HepG2 (cell line): ENCODE measurements at regions not wholly inside any gene's neighbourhood (a gene's known extent, or its start where the extent isn't known, plus 50 kb on each side); places are given as distances from the start of the nearest gene placed in this dataset.

ENCODE experiments used
- ATAC-seq: fragments of 200-7000 bp; cut with Tn5 transposase; 3 replicates; pipeline ENCODE4 v1.9.1; 2020; ENCODE audit warnings: mild to moderate bottlenecking, moderate library complexity
- BruUV-seq: library from RNA; stranded (reverse); fragments of 400-500 nt; replicated peaks from 2 replicates; lab custom pipeline; 2021; lab: Mats Ljungman, UMichigan
- CTCF ChIA-PET: fragments of 300-600 bp; formaldehyde crosslinking; extraction: SDS; loops from one replicate; lab custom pipeline; 2021; ENCODE audit warnings: low total read pairs, inconsistent platforms, low intra/inter-chr PET ratio; lab: Yijun Ruan, JAX
- POLR2A ChIA-PET: fragments of 350-600 bp; sonication (Branson Sonifier 250); formaldehyde crosslinking; loops from one replicate; lab custom pipeline; 2020; ENCODE audit warnings: antibody characterized with exemption, inconsistent platforms; lab: Yijun Ruan, JAX
- DNase-seq: peaks from one replicate; pipeline ENCODE4 v3.0.0-alpha.2; 2015; ENCODE audit warnings: low spot score
- FAIRE-seq: peaks from 3 replicates; lab custom pipeline; 2011; peaks lifted over from hg19 to GRCh38; lab: Jason Lieb, UNC
- H2AFZ ChIP-seq: one replicate; pipeline ENCODE4 v1.6.1; 2011; ENCODE audit warnings: low read length, inconsistent platforms
- H3K27ac ChIP-seq: fragments of 300-600 bp; 3 replicates; pipeline ENCODE4 v1.8.0; 2011; ENCODE audit warnings: mixed run types, mild to moderate bottlenecking, mixed read lengths, low read length, inconsistent platforms; ENCODE audit not compliant: insufficient read depth; ENCODE audit errors: extremely low read length
- H3K27me3 ChIP-seq, 2 experiments: fragments of 200-600 bp in 1 of 2; 2 replicates in 1 of 2; 3 replicates in 1 of 2; pipeline versions ENCODE4 v1.6.0 to v1.8.0; 2011; ENCODE audit warnings: low read length in 2 of 2, mild to moderate bottlenecking in 2 of 2, moderate library complexity in 2 of 2, inconsistent platforms in 1 of 2; ENCODE audit not compliant: insufficient read depth in 2 of 2, control insufficient read depth in 1 of 2
- H3K36me3 ChIP-seq, 2 experiments: fragments of 200-600 bp in 1 of 2; replicated peaks in 1 of 2; 2 replicates in 1 of 2; 3 replicates in 1 of 2; pipeline versions ENCODE4 v1.5.1 to v1.8.0; 2011; ENCODE audit warnings: low read length in 2 of 2, inconsistent platforms in 1 of 2; ENCODE audit not compliant: insufficient read depth in 2 of 2, control insufficient read depth in 1 of 2
- H3K4me1 ChIP-seq: 2 replicates; pipeline ENCODE4 v1.5.1; 2012; ENCODE audit warnings: low read length, inconsistent platforms; ENCODE audit not compliant: insufficient read depth
- H3K4me2 ChIP-seq: 2 replicates; pipeline ENCODE4 v1.6.0; 2011; ENCODE audit warnings: low read depth, low read length, inconsistent platforms
- H3K4me3 ChIP-seq, 3 experiments: fragments of 200-600 bp in 1 of 3; sonication (generic), shearing (Covaris generic) in 1 of 3; replicated peaks in 1 of 3; 2 replicates each; pipeline ENCODE4 v1.5.1; 2011 to 2016; ENCODE audit warnings: low read length in 3 of 3, inconsistent platforms in 2 of 3, low read depth in 2 of 3, mild to moderate bottlenecking in 2 of 3, control low read depth in 1 of 3, mixed read lengths in 1 of 3; ENCODE audit not compliant: insufficient read depth in 1 of 3
- H3K79me2 ChIP-seq: one replicate; pipeline ENCODE4 v1.6.1; 2011; ENCODE audit warnings: low read length, inconsistent platforms; ENCODE audit not compliant: insufficient read depth
- H3K9ac ChIP-seq: 2 replicates; pipeline ENCODE4 v1.6.0; 2011; ENCODE audit warnings: mild to moderate bottlenecking, low read depth, low read length, inconsistent platforms; ENCODE audit not compliant: insufficient read depth
- H3K9me3 ChIP-seq: 2 replicates; pipeline ENCODE4 v1.5.1; 2012; ENCODE audit warnings: mild to moderate bottlenecking, low read length
- H4K20me1 ChIP-seq: 2 replicates; pipeline ENCODE4 v1.6.0; 2011; ENCODE audit warnings: inconsistent platforms, mild to moderate bottlenecking, low read length, moderate library complexity; ENCODE audit not compliant: insufficient read depth
- AGO2 ChIP-seq: fragments of 200-400 bp; formaldehyde crosslinking; optimal IDR thresholded peaks from 2 replicates; pipeline ENCODE3; 2017; ENCODE audit warnings: mild to moderate bottlenecking, low read depth, low read length, moderate library complexity
- GZF1 ChIP-seq: sonication (generic); formaldehyde crosslinking; IDR thresholded peaks from 2 replicates; pipeline ENCODE4 v1.5.1; 2020; ENCODE audit warnings: mild to moderate bottlenecking, missing genetic modification reagents
- HNF1A ChIP-seq, 2 experiments: sonication (generic) in 1 of 2; formaldehyde crosslinking in 1 of 2; IDR thresholded peaks; 2 replicates each; pipeline versions ENCODE4 v1.4.0 to v1.6.1; 2016 to 2020; ENCODE audit warnings: borderline replicate concordance in 1 of 2, low read depth in 1 of 2, mild to moderate bottlenecking in 1 of 2, missing genetic modification reagents in 1 of 2
- HOXA9 ChIP-seq: sonication (generic); formaldehyde crosslinking; IDR thresholded peaks from 2 replicates; pipeline ENCODE4 v1.8.1; 2022; ENCODE audit warnings: missing genetic modification reagents, mild to moderate bottlenecking, moderate library complexity, borderline replicate concordance
- IRF1 ChIP-seq: sonication (generic); formaldehyde crosslinking; IDR thresholded peaks from 2 replicates; pipeline ENCODE4 v1.4.0; 2020; ENCODE audit warnings: low read depth, mild to moderate bottlenecking, missing genetic modification reagents
- IRX3 ChIP-seq: sonication (generic); formaldehyde crosslinking; IDR thresholded peaks from 2 replicates; pipeline ENCODE4 v1.8.1; 2023; ENCODE audit warnings: mild to moderate bottlenecking, low read depth, missing genetic modification reagents, borderline replicate concordance
- KLF13 ChIP-seq: sonication (generic); formaldehyde crosslinking; IDR thresholded peaks from 2 replicates; pipeline ENCODE4 v1.4.0; 2020; ENCODE audit warnings: mild to moderate bottlenecking, missing genetic modification reagents
- MNT ChIP-seq: fragments of 450-650 bp; IDR thresholded peaks from 2 replicates; pipeline ENCODE4 v1.6.1; 2016
- PCBP2 ChIP-seq: fragments of 200-400 bp; formaldehyde crosslinking; optimal IDR thresholded peaks from 2 replicates; pipeline ENCODE3; 2018; ENCODE audit warnings: low read length, low read depth; ENCODE audit not compliant: poor library complexity, severe bottlenecking
- PHF8 ChIP-seq: sonication (generic); formaldehyde crosslinking; IDR thresholded peaks from 2 replicates; pipeline ENCODE4 v1.5.0; 2020; ENCODE audit warnings: missing genetic modification reagents
- SALL1 ChIP-seq: sonication (generic); formaldehyde crosslinking; IDR thresholded peaks from 2 replicates; pipeline ENCODE4 v1.8.0; 2022; ENCODE audit warnings: mild to moderate bottlenecking, missing genetic modification reagents
- SOX6 ChIP-seq, 2 experiments: fragments of 450-650 bp in 1 of 2; sonication (generic) in 1 of 2; formaldehyde crosslinking in 1 of 2; IDR thresholded peaks; 2 replicates each; pipeline versions ENCODE4 v1.4.0 to v1.6.1; 2017 to 2020; ENCODE audit warnings: antibody characterized with exemption in 1 of 2, mild to moderate bottlenecking in 1 of 2, missing genetic modification reagents in 1 of 2
- ZNF121 ChIP-seq: sonication (generic); formaldehyde crosslinking; IDR thresholded peaks from 2 replicates; pipeline ENCODE4 v1.5.0; 2020; ENCODE audit warnings: mild to moderate bottlenecking, missing genetic modification reagents
- ZNF138 ChIP-seq: sonication (generic); formaldehyde crosslinking; IDR thresholded peaks from 2 replicates; pipeline ENCODE4 v1.5.0; 2020; ENCODE audit warnings: mild to moderate bottlenecking, low read depth, missing genetic modification reagents
- ZNF564 ChIP-seq: sonication (generic); formaldehyde crosslinking; IDR thresholded peaks from 2 replicates; pipeline ENCODE4 v1.8.1; 2023; ENCODE audit warnings: mild to moderate bottlenecking, missing genetic modification reagents
- ZNF678 ChIP-seq: sonication (generic); formaldehyde crosslinking; IDR thresholded peaks from 2 replicates; pipeline ENCODE4 v1.4.0; 2020; ENCODE audit warnings: mild to moderate bottlenecking, missing genetic modification reagents
- ZSCAN25 ChIP-seq: sonication (generic); formaldehyde crosslinking; IDR thresholded peaks from 2 replicates; pipeline ENCODE4 v1.8.0; 2022; ENCODE audit warnings: mild to moderate bottlenecking, missing genetic modification reagents
- WGBS: methylation state at CpG from one replicate; pipeline ENCODE4 v1.1.6; 2017; ENCODE audit warnings: low lambda C conversion rate; 5-methylcytosine and 5-hydroxymethylcytosine counted together
- in situ Hi-C: cut with HindIII; loops from 2 replicates; pipeline ENCODE4 v1.10.0; 2017; ENCODE audit warnings: low pct_unique_long_range_greater_than_20kb; ENCODE audit not compliant: extremely low pct_ligation_motif_present
- intact Hi-C: fragments of 100-400 bp; cut with micrococcal nuclease; formaldehyde crosslinking; loops from one replicate; pipeline ENCODE4 v1.10.0; 2022; ENCODE audit not compliant: unreplicated experiment

GRCh38 chr3:153681057-153681456 is 440.1 kb upstream of the ARHGEF26 start:
- H3K27ac ChIP-seq: no peak overlapping the region
- no peak overlapping the region for H3K9ac ChIP-seq
- no peak overlapping the region for H3K4me2 ChIP-seq
- DNase-seq (no peak), FAIRE-seq (no peak), ATAC-seq (no peak)
- no peaks in the 10 kb centered on the region for H4K20me1 ChIP-seq
- TF ChIP-seq GZF1 (CRISPR knock-in tag) (no peak), ZNF678 (no peak), PHF8 (CRISPR knock-in tag) (no peak), MNT (no peak), IRX3 (CRISPR knock-in tag) (no peak), SALL1 (CRISPR knock-in tag) (no peak), ZNF138 (CRISPR knock-in tag) (no peak), ZNF121 (CRISPR knock-in tag) (no peak), HOXA9 (CRISPR knock-in tag) (no peak), ZSCAN25 (no peak), IRF1 (CRISPR knock-in tag) (no peak), AGO2 (no peak), ZNF564 (CRISPR knock-in tag) (no peak), PCBP2 (no peak), HNF1A (IDR thresholded peaks at IDR 0.05; ENCODE audit: low read depth) (no peak), HNF1A (CRISPR knock-in tag; IDR thresholded peaks at IDR 0.05; ENCODE audit: borderline replicate concordance) (no peak), SOX6 (IDR thresholded peaks at IDR 0.05) (no peak), SOX6 (CRISPR knock-in tag; IDR thresholded peaks at IDR 0.05) (no peak), KLF13 (CRISPR knock-in tag) (no peak)
- no peaks in the 10 kb centered on the region for H3K4me1 ChIP-seq
- H3K79me2 ChIP-seq: no peaks in the 10 kb centered on the region
- ChIA-PET POLR2A (no interaction called here), CTCF (no interaction called here)
- no peaks in the 10 kb centered on the region for H3K27me3 ChIP-seq
- H3K4me3 ChIP-seq: no peak overlapping the region
- WGBS: 0% methylated on average over 1 of the region's 1 CpG
- H3K36me3 ChIP-seq: no peaks in the 10 kb centered on the region
- intact Hi-C loops: no loop called here
- in situ Hi-C loops: no loop called here
- H3K9me3 ChIP-seq: no peaks in the 10 kb centered on the region
- no TSS peak for BruUV-seq
- no peak overlapping the region for H2AFZ ChIP-seq
